ENCODE measurements at regions not wholly inside any gene's neighbourhood (a gene's known extent, or its start where the extent isn't known, plus 50 kb on each side); places are given as distances from the start of the nearest gene placed in this dataset.

GRCh38 chr5:26737348-26738265 lies 300.8 kb downstream of the CDH9 start:
- no peak overlapping the region for H3K27ac ChIP-seq (ENCODE audit: extremely low read length, insufficient read depth, low read length)
- no peak overlapping the region for H3K4me2 ChIP-seq (ENCODE audit: low read depth, low read length)
- ChIA-PET POLR2A (no interaction called here), CTCF (ENCODE audit: low intra/inter-chr PET ratio, low total read pairs) (no interaction called here)
- H3K9me3 ChIP-seq (ENCODE audit: low read length), result peaks cover 17% of the 10 kb centered on the region
- H3K36me3 ChIP-seq (replicated peaks in 1 of 2; ENCODE audit: control insufficient read depth in 1 of 2, insufficient read depth in 2 of 2, low read length in 2 of 2), result no peaks in the 10 kb centered on the region
- no peaks in the 10 kb centered on the region; a peak in 1 of 5 replicates for H3K27me3 ChIP-seq (ENCODE audit: control insufficient read depth in 1 of 2, insufficient read depth in 2 of 2, low read length in 2 of 2)
- no peak for DNase-seq (ENCODE audit: low spot score)
- H3K4me3 ChIP-seq (replicated peaks in 1 of 3; ENCODE audit: insufficient read depth in 1 of 3, low read depth in 2 of 3, low read length in 3 of 3), result no peak overlapping the region
- no peaks in the 10 kb centered on the region for H3K79me2 ChIP-seq (ENCODE audit: insufficient read depth, low read length)
- no peaks in the 10 kb centered on the region for H3K4me1 ChIP-seq (ENCODE audit: insufficient read depth, low read length)
- H2AFZ ChIP-seq (ENCODE audit: low read length), result no peak overlapping the region
- in situ Hi-C loops (cut with HindIII; ENCODE audit: extremely low pct_ligation_motif_present, low pct_unique_long_range_greater_than_20kb) (no loop called here), intact Hi-C loops (cut with micrococcal nuclease; ENCODE audit: unreplicated experiment) (no loop called here)
- WGBS (ENCODE audit: low lambda C conversion rate), result 0% methylated on average over 1 of the region's 1 CpG
- TF ChIP-seq ZUFSP (CRISPR knock-in tag; IDR thresholded peaks at IDR 0.05; ENCODE audit: borderline replicate concordance) (no peak), ISX (CRISPR knock-in tag; conservative IDR thresholded peaks at IDR 0.05) (no peak), LRRFIP1 (CRISPR knock-in tag; conservative IDR thresholded peaks at IDR 0.05) (no peak), FOXO4 (CRISPR knock-in tag; conservative IDR thresholded peaks at IDR 0.05) (no peak), SRF (IDR thresholded peaks at IDR 0.05; ENCODE audit: low read depth, low read length) (no peak), ZNF781 (CRISPR knock-in tag; IDR thresholded peaks at IDR 0.05; ENCODE audit: borderline replicate concordance, not compliant biosample characterization) (no peak), SOX6 (IDR thresholded peaks at IDR 0.05) (no peak), SOX6 (CRISPR knock-in tag; IDR thresholded peaks at IDR 0.05) (no peak)
- no peak for ATAC-seq
- H3K9ac ChIP-seq (ENCODE audit: insufficient read depth, low read depth, low read length), result no peak overlapping the region
- no TSS peak for BruUV-seq (replicated peaks)
- no peaks in the 10 kb centered on the region for H4K20me1 ChIP-seq (ENCODE audit: insufficient read depth, low read length)
- no peak for FAIRE-seq
